CD4-positive, alpha-beta T cell treated with Interleukin-4 for 1 hour (primary cell): ENCODE measurements at regions not wholly inside any gene's neighbourhood (a gene's known extent, or its start where the extent isn't known, plus 50 kb on each side); places are given as distances from the start of the nearest gene placed in this dataset.
"Not testable (repeated sequence)": the region's sequence is repeated elsewhere in the genome, so short reads cannot be mapped to it uniquely, and the experiment has no call there.

Experiments used
- DNase-seq, 2 donors: peaks; one replicate each; pipeline ENCODE4 v3.0.0-alpha.2; 2020 to 2022

GRCh38 chr21:32886339-32886738 lies 114.8 kb upstream of the PAXBP1 start:
- DNase-seq, result peak; percentile 14 to 56

GRCh38 chr21:32887026-32887425 lies 115.5 kb upstream of the PAXBP1 start:
- DNase-seq, result no peak

- no peak for DNase-seq
These were observed 117.4 kb upstream of the PAXBP1 start for GRCh38 chr21:32888971-32889370.

GRCh38 chr21:32889596-32889995 lies 118.0 kb upstream of the PAXBP1 start:
- no peak for DNase-seq

- no peak for DNase-seq
These were observed 122.8 kb upstream of the PAXBP1 start for GRCh38 chr21:32894321-32894720.

GRCh38 chr21:32900814-32901213 lies 124.9 kb upstream of the OLIG2 start:
- no peak for DNase-seq

GRCh38 chr21:32907521-32907920 lies 118.2 kb upstream of the OLIG2 start:
- no peak for DNase-seq

GRCh38 chr21:32908534-32908933 lies 117.2 kb upstream of the OLIG2 start:
- no peak for DNase-seq

- no peak for DNase-seq
These were observed 116.3 kb upstream of the OLIG2 start for GRCh38 chr21:32909393-32909792.

GRCh38 chr21:32914424-32915039 lies 111.2 kb upstream of the OLIG2 start:
- peak in 1 of 2 donors; percentile 29 for DNase-seq

GRCh38 chr21:32915099-32915498 lies 110.6 kb upstream of the OLIG2 start:
- DNase-seq, result no peak

- no peak for DNase-seq
These were observed 109.6 kb upstream of the OLIG2 start for GRCh38 chr21:32916088-32916487.

- no peak for DNase-seq
These were observed 109.1 kb upstream of the OLIG2 start for GRCh38 chr21:32916522-32917099.

- DNase-seq, result no peak
These were observed 108.2 kb upstream of the OLIG2 start for GRCh38 chr21:32917362-32918135.

- DNase-seq, result no peak
These were observed 107.1 kb upstream of the OLIG2 start for GRCh38 chr21:32918478-32919120.

- no peak for DNase-seq
These were observed 105.3 kb upstream of the OLIG2 start for GRCh38 chr21:32920474-32920873.

- peak; percentile 24 to 39 for DNase-seq
These were observed 104.0 kb upstream of the OLIG2 start for GRCh38 chr21:32921632-32922230.

GRCh38 chr21:32925098-32925497 lies 100.6 kb upstream of the OLIG2 start:
- DNase-seq, result no peak

GRCh38 chr21:32929633-32930038 lies 96.1 kb upstream of the OLIG2 start:
- peak in 1 of 2 donors; percentile 31 for DNase-seq

- no peak for DNase-seq
These were observed 95.1 kb upstream of the OLIG2 start for GRCh38 chr21:32930673-32931072.

- not testable (repeated sequence) for DNase-seq
These were observed 91.7 kb upstream of the OLIG2 start for GRCh38 chr21:32934068-32934467.

- DNase-seq, result no peak
These were observed 90.9 kb upstream of the OLIG2 start for GRCh38 chr21:32934829-32935228.
